Suprapubic skin (tissue), 4 donors: ENCODE measurements at regions not wholly inside any gene's neighbourhood (a gene's known extent, or its start where the extent isn't known, plus 50 kb on each side); places are given as distances from the start of the nearest gene placed in this dataset.
A peak's percentile ranks its signal among the peaks of the same experiment; 100 is the strongest.

Experiments
- DNase-seq, 2 donors: peaks; one replicate each; pipeline ENCODE4 v3.0.0-alpha.2; 2019; ENCODE audit warnings: low spot score in 2 of 2
- H3K27ac ChIP-seq: fragments of 200-600 bp; sonication (generic); one replicate; pipeline ENCODE4 v1.5.1; 2019
- H3K27me3 ChIP-seq: fragments of 200-600 bp; sonication (generic); one replicate; pipeline ENCODE4 v1.5.1; 2019
- H3K36me3 ChIP-seq: fragments of 200-600 bp; sonication (generic); one replicate; pipeline ENCODE4 v1.5.1; 2019
- H3K4me1 ChIP-seq: fragments of 200-600 bp; sonication (generic); one replicate; pipeline ENCODE4 v1.5.1; 2019
- H3K4me3 ChIP-seq: fragments of 200-600 bp; sonication (generic); one replicate; pipeline ENCODE4 v1.5.1; 2019; ENCODE audit warnings: mild to moderate bottlenecking
- H3K9me3 ChIP-seq: fragments of 200-600 bp; sonication (generic); one replicate; pipeline ENCODE4 v1.5.1; 2019
- EP300 ChIP-seq: sonication (generic); formaldehyde crosslinking; IDR thresholded peaks from one replicate; pipeline ENCODE4 v1.6.1; 2017; ENCODE audit warnings: antibody characterized with exemption
- POLR2A ChIP-seq, 2 donors: fragments of 450-650 bp; IDR thresholded peaks; one replicate each; pipeline ENCODE4 v1.6.1; 2017; ENCODE audit warnings: antibody characterized with exemption in 2 of 2, mild to moderate bottlenecking in 2 of 2, moderate library complexity in 2 of 2
- POLR2AphosphoS5 ChIP-seq, 3 donors: sonication (generic); formaldehyde crosslinking; IDR thresholded peaks; one replicate each; pipeline ENCODE4 v1.6.1; 2017; ENCODE audit warnings: antibody characterized with exemption in 3 of 3
- WGBS: methylation state at CpG from one replicate; pipeline ENCODE4 v1.1.5; 2018; 5-methylcytosine and 5-hydroxymethylcytosine counted together
- TF ChIP-seq, protein P1 (sequence below), 2 donors: fragments of 200-600 bp in 1 of 2; fragments of 450-650 bp in 1 of 2; sonication (generic) in 1 of 2; IDR thresholded peaks; one replicate each; pipeline ENCODE4 v1.5.1; 2016 to 2019; ENCODE audit warnings: antibody characterized with exemption in 2 of 2, mild to moderate bottlenecking in 1 of 2, moderate library complexity in 1 of 2

DNA sequence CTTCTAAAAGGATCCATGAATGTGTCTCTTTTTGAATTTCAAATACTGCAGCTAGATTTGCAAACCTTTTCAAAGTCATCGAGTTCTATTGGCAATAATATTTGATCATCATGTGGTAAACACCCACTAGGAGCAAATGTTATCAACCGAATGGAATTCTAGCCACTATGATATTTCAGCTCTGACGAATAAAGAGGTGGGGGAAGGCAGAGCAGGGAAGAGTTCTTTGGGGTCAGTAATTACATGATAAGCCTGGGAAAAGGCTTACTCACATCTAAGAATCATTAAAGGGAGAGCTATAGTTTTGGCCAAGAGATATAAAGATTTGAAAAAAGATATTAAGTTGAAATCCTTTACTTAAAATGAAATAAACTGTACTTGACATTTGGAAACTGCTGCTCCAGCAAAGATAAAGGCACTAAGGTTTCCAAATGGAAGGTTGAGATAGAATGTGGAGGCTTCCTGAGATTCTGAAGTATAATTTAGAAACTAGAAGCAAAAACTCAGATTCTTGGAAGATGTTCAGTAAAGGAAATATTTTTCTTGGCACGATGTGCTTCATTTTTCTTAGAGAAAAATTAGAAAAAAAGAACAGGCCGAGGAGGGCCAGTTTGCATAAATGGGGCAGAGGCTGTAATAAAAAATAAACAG lies 104.7 kb upstream of the ARHGAP28 start:
- no peaks in the 10 kb centered on the region for H3K36me3 ChIP-seq
- H3K4me3 ChIP-seq = no peak overlapping the region
- no peaks in the 10 kb centered on the region for H3K27me3 ChIP-seq
- DNase-seq = no peak
- peak overlapping the region; percentile 70 for H3K27ac ChIP-seq
- 48% methylated on average over 5 of the region's 5 CpGs for WGBS
- peaks cover 26% of the 10 kb centered on the region for H3K4me1 ChIP-seq
- no peaks in the 10 kb centered on the region for H3K9me3 ChIP-seq
- TF ChIP-seq POLR2A (IDR thresholded peaks at IDR 0.05) (no peak), POLR2AphosphoS5 (IDR thresholded peaks at IDR 0.05) (no peak), EP300 (no peak)
- TF ChIP-seq, protein P1, sequence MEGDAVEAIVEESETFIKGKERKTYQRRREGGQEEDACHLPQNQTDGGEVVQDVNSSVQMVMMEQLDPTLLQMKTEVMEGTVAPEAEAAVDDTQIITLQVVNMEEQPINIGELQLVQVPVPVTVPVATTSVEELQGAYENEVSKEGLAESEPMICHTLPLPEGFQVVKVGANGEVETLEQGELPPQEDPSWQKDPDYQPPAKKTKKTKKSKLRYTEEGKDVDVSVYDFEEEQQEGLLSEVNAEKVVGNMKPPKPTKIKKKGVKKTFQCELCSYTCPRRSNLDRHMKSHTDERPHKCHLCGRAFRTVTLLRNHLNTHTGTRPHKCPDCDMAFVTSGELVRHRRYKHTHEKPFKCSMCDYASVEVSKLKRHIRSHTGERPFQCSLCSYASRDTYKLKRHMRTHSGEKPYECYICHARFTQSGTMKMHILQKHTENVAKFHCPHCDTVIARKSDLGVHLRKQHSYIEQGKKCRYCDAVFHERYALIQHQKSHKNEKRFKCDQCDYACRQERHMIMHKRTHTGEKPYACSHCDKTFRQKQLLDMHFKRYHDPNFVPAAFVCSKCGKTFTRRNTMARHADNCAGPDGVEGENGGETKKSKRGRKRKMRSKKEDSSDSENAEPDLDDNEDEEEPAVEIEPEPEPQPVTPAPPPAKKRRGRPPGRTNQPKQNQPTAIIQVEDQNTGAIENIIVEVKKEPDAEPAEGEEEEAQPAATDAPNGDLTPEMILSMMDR (IDR thresholded peaks at IDR 0.05) = peak in 1 of 2 donors; percentile 4

DNA sequence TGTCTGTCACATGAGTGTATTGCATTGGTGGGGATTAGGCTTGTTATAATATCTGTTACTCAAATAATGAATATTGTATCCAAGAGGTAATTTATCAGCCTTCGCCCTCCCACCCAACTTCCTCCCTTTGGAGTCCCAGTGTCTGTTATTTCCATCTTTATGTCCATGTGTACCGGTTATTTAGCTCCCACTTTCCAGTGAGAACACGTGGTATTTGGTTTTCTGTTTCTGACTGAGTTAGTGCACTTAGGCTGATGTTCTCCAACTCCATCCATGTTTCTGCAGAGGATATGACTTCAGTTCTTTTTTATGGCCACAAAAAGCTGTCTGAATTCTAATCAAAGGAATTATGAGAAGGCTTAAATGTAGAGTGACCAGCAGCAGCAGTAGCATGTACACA lies 104.0 kb upstream of the ARHGAP28 start:
- H3K27ac ChIP-seq = peak overlapping the region; percentile 70
- no peak for DNase-seq
- TF ChIP-seq POLR2AphosphoS5 (IDR thresholded peaks at IDR 0.05) (no peak), EP300 (no peak), POLR2A (IDR thresholded peaks at IDR 0.05) (no peak)
- TF ChIP-seq, protein P1 (IDR thresholded peaks at IDR 0.05) = no peak
- peaks cover 26% of the 10 kb centered on the region for H3K4me1 ChIP-seq
- H3K36me3 ChIP-seq = no peaks in the 10 kb centered on the region
- H3K4me3 ChIP-seq = no peak overlapping the region
- WGBS = 58% methylated on average over 3 of the region's 3 CpGs
- no peaks in the 10 kb centered on the region for H3K9me3 ChIP-seq
- no peaks in the 10 kb centered on the region for H3K27me3 ChIP-seq

DNA sequence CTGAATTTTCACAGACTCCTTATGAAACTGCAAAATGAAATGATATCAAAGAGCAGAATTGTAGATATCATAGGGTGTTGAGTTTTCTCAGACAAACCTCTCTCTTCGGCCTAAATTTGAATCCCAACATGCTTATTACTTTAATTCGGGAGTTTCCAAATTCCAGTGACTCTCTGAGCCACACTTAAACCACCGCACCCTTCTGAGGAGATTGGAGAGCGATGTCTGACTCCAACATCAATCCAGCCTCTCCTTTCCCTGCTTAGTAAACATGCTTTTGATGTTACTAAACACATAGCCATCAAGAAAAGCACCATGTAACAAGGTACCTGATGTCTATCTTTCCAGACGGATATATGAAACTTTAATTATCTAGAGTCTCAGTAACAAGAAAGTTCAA lies 103.1 kb upstream of the ARHGAP28 start:
- Histone ChIP-seq H3K9me3 (no peaks in the 10 kb centered on the region), H3K27me3 (no peaks in the 10 kb centered on the region), H3K4me1 (peaks cover 26% of the 10 kb centered on the region), H3K27ac (no peak overlapping the region), H3K4me3 (no peak overlapping the region), H3K36me3 (no peaks in the 10 kb centered on the region)
- TF ChIP-seq POLR2A (IDR thresholded peaks at IDR 0.05) (no peak), EP300 (no peak), POLR2AphosphoS5 (IDR thresholded peaks at IDR 0.05) (no peak)
- TF ChIP-seq, protein P1 (IDR thresholded peaks at IDR 0.05) = no peak
- WGBS = 68% methylated on average over 5 of the region's 5 CpGs
- DNase-seq = no peak

DNA sequence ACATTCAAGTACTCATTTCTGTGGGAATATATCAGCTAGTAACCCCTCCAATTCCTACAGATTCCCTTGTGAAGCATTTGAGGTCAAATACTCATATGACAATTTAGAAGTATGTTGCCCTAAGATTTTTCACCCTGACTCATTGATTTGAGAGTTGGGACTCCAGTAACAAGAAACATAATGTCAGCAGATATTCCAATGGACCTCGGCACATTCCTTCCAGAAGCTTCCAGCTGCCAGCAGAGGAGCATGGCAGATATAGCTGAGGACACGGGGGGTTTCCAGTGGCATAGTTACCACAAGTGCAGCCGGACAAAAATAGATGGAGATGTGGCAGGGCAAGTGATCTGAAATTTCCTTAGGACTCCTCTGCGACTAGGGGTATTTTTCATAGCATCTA lies 101.9 kb upstream of the ARHGAP28 start:
- TF ChIP-seq, protein P1 (IDR thresholded peaks at IDR 0.05) = no peak
- no peak for TF ChIP-seq POLR2A (IDR thresholded peaks at IDR 0.05)
- TF ChIP-seq EP300 = no peak
- TF ChIP-seq POLR2AphosphoS5 (IDR thresholded peaks at IDR 0.05) = no peak
- H3K4me1 ChIP-seq = peaks cover 25% of the 10 kb centered on the region
- no peak overlapping the region for H3K27ac ChIP-seq
- H3K4me3 ChIP-seq = no peak overlapping the region
- DNase-seq = no peak
- H3K9me3 ChIP-seq = no peaks in the 10 kb centered on the region
- H3K36me3 ChIP-seq = no peaks in the 10 kb centered on the region
- H3K27me3 ChIP-seq = no peaks in the 10 kb centered on the region
- 68% methylated on average over 4 of the region's 4 CpGs for WGBS

DNA sequence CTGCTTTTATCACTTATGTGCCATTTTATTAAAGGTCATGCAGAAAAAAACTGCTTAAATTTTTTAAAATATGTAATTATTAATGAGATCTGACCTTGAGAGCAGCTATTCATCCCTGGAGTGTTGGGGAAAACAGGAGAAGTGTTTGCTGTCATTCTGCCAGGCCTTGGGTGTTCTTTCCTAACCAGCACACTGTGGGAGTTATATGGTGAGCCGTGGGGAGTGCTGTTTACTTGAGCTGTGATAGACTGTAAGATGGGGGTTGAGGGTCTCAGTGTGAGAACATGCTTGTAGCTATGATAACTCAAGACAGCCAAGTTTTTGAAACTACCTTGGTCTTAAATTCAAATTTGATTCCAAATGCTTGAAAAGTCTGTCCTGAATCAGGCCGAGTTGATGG lies 101.3 kb upstream of the ARHGAP28 start:
- Histone ChIP-seq H3K27ac (no peak overlapping the region), H3K4me3 (no peak overlapping the region), H3K27me3 (no peaks in the 10 kb centered on the region), H3K9me3 (no peaks in the 10 kb centered on the region), H3K36me3 (no peaks in the 10 kb centered on the region), H3K4me1 (peaks cover 21% of the 10 kb centered on the region)
- 87% methylated on average over 2 of the region's 2 CpGs for WGBS
- TF ChIP-seq POLR2A (IDR thresholded peaks at IDR 0.05) (no peak), EP300 (no peak), POLR2AphosphoS5 (IDR thresholded peaks at IDR 0.05) (no peak)
- TF ChIP-seq, protein P1 (IDR thresholded peaks at IDR 0.05) = no peak
- no peak for DNase-seq
